Germinal center (tissue), 1 donor: ENCODE measurements at regions not wholly inside any gene's neighbourhood (a gene's known extent, or its start where the extent isn't known, plus 50 kb on each side); places are given as distances from the start of the nearest gene placed in this dataset.

Source experiments
- DNase-seq: peaks from one replicate; pipeline ENCODE4 v3.0.0; 2012; ENCODE audit warnings: mixed read lengths, low spot score

- no peak for DNase-seq
Observed at GRCh38 chr3:31004025-31004678, 109.7 kb upstream of the GADL1 start.

DNA sequence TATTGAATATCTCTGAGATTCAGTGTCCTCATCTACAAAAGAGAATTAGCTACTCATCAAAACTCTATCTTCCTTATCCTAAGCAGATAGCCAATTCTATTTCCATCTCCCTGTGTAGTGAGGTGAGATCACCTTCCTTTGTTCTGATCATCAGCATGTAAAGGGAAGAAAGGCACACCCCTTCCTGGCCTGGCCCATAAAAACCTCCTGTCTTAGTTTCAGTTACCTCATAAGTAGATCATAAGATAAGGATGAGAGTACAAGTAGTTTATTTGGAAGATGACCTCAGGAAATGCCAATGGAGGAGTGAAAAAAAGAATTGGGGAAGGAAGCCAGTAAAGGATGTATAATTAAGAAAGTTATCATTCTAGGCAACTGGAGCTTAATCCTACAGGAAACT, 114.5 kb upstream of the GADL1 start:
- DNase-seq: no peak

DNA sequence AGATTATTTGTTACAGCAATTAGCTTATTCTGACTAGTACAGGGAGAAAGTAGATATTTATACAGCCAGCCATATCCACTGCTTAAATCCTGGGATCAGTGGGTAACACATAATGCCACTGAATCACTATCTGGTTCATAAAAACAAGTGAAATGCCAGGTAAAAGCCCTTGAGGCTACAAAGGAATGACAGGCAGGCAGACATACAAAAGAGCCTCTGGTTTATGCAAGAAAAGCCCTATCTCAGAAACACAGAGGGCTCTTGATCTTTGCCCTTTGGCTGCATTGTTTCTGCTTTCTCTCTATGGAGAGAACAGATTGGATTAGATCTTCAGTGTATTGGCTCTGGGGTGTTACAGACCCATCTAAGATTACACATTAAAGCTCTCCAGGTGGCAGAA, 115.4 kb upstream of the GADL1 start:
- DNase-seq: no peak

DNA sequence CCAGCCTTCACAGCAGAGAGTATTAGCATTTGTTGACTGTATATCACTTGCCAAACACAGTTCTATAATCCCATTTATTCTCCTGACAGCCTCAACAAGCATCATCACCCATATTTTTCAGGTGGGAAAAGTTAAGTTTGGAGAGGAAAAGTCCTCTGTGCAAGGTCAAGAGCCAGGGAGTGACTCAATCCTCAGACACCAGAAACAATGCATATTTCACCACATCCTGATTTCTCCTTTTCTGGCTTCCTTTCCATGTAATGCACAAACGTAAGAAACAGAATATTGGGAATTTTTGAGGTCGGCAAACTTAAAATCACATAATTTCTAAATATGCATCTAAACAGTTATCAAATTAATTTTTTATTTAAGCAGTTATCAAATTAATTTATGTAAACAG, 116.0 kb upstream of the GADL1 start:
- DNase-seq: no peak

GRCh38 chr3:31011380-31011779, 116.9 kb upstream of the GADL1 start:
- no peak for DNase-seq

DNA sequence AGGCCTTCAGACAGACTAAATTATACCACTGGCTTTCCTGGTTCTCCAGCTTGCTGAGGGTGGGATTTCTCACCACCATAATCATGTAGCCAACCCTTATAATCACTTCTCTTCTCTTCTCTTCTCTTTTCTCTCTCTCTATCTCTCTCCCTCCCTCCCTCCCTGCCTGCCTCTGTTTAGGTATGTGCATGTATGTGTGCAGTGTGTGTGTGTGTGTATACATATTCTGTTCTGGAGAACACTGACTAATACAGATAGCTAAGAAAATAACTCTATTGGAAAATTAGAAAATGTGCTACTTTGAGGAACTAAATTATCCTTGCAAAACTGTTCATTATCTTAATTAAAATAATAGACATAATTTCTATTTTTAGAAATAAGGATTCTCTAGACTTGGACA, 118.6 kb upstream of the GADL1 start:
- DNase-seq: no peak

DNA sequence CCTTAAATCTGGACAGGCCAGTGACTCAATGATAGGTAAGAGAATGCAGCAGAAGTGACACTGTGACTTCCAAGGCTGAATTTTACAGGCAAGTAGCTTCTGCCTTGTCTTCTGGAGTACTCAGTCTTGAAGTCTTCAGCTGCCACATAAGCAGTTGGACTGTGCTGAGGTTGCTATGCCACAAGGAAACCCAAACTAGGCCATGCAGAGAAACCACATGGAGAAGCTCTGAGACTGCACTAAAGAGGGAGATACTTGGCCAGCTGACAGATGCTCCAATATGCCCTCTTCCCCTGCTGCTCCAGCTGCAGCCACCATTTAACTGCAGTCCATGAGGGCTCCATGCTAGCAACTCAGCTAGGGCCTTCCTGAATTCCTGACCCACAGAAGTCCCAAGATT, 119.4 kb upstream of the GADL1 start:
- DNase-seq: no peak

- DNase-seq: no peak
Observed at GRCh38 chr3:31014317-31015040, 120.0 kb upstream of the GADL1 start.

GRCh38 chr3:31016196-31016595, 121.7 kb upstream of the GADL1 start:
- no peak for DNase-seq

DNA sequence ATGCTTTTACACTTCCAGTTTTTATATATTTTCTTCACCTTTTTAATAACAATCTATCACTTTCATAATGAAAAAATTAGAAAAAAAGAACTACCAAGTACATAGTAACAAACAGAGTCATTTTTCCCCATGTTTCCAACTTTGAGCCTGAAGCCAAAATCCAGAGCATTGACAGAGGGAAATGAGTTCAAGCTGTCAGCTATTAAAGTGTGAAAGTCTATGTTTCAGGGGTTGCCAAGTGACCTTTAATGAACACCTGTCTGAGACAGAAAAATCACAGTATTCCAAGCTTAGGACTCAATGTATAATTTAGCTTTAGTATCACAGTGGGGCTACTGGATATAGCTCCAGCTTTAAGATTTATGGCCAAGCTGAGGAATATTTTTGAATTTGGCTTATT, 128.3 kb upstream of the GADL1 start:
- DNase-seq: no peak

- DNase-seq: no peak
Observed at GRCh38 chr3:31025541-31025940, 131.1 kb upstream of the GADL1 start.

DNA sequence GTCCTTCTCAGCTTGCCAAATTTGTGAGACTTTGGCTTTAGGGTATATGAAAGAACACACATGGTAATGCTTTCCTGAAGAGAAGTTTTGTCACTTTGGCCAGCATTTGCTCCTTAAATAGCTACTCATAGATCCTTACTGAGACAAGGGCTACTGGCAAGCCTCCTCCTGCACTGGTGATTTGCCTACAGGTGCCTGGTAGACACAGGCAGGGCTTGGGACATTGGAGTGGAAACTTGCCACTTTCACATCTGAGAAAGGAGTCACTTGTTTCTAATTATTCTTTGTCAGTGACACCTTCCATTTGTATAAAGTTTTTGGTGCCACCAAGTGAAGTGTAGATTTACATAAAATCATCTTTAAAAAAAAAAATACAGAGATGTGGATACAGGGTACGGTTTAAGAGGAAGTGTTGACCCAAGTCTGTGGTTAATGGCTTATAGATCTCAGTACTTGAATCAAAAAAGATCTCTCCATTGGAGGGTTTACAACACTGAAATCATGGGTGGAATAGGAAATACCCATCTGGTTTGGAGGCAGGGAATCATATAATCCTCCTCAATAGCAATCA, 132.8 kb upstream of the GADL1 start:
- DNase-seq: no peak

DNA sequence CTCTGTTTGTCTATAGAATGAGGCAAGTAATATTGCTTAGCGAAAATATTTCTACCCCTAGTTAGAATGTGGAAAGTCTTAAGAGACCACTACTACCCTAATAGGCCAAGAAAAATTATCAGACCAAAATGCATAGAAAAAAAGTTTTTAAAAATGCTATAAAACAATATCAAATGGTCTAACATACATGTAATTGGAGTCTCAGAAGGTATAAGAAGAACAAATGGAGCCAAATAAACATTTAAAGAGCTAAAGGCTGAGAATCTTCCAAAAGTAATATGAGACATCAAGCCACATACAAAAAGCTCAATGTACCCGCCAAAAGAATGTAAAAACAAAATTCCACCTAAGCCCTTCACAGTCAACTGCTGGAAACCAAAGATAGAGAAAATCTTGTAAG, 133.5 kb upstream of the GADL1 start:
- no peak for DNase-seq

- DNase-seq: no peak
Observed at GRCh38 chr3:31028766-31029165, 134.3 kb upstream of the GADL1 start.

DNA sequence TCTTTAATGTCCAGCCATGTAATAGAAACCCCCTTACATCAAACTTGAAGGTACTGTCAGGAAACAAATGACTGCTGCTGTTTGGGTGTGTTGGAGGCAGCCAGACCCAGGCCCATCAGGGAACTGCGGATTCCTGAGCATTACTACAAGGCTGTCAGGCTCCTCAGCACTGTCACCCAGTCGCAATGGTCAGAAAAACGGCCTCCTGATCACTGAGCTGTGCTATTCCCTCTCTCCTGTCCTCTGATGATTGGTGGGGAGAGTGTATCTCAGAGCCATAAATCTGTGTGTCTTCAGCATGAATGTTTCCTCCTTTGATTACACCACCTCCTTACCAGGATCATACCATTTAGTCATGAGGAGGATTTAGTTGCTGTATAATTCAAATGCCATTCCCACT, 135.2 kb upstream of the GADL1 start:
- DNase-seq: no peak

DNA sequence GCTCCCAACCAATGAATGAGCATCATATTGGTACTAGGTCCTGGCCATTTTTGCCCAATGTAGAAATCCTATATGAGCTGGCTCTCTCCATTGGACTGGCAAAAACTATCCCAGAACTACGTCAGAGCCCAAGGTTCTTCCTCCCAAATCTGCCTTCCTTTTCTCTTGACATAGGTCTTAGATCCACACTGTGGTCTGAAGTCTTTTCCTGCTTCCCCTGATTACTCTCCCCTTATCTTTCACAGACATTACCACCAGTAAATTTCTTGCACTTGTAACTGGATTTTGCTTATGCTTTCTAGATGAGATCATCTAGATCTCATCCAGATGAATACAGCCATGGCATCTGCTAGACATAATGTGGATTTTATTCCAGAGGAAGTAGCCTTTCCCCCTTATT, 141.2 kb upstream of the GADL1 start:
- no peak for DNase-seq

DNA sequence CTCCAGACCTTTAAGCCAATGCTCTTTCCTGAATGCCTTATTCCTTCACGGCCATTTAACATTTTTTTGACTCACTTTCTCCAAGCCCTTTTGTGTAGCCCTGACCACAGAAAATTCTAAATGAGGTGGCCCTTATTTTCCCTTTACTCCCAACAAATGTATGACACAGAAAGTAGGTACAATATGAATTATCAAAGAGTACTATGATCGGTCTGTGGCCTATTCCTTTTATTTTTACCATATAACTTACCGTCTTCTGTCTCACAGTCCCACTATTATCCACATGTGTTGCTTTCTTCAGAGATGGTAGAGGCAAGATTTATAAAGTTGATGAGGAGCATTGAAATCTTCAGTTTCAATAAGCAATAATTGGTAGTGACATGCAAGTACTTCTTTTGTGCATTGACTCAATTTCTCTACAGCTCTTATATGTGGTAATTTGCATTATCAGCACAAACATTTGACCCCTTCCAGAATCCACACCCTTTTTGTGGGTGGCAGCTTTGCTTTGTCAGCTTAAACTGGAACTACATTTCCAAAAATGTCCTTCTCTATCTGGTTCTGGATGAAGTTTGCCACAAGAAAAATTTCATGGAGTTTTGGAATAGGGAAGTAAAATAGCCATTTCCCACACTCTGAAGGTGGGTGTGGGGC, 143.8 kb upstream of the GADL1 start:
- no peak for DNase-seq

DNA sequence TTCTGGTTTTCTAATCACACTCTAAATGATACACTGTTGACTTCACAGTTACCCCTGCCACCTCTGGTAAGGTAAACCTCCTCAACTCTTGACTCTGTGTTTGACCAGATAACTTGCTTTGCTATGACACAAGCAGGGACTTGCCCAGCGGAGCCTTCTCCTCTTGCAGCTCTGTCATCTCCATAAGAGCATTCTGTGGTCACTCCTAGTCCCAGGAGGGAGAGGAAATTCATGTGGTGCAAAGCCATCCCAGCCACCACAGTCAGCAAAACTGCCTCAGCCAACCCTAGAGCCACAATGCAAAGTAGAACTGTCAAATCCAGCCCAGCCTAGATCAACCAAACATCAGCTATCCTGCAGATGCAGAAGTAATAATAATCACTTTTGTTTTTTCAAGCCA, 144.7 kb upstream of the GADL1 start:
- DNase-seq: no peak

DNA sequence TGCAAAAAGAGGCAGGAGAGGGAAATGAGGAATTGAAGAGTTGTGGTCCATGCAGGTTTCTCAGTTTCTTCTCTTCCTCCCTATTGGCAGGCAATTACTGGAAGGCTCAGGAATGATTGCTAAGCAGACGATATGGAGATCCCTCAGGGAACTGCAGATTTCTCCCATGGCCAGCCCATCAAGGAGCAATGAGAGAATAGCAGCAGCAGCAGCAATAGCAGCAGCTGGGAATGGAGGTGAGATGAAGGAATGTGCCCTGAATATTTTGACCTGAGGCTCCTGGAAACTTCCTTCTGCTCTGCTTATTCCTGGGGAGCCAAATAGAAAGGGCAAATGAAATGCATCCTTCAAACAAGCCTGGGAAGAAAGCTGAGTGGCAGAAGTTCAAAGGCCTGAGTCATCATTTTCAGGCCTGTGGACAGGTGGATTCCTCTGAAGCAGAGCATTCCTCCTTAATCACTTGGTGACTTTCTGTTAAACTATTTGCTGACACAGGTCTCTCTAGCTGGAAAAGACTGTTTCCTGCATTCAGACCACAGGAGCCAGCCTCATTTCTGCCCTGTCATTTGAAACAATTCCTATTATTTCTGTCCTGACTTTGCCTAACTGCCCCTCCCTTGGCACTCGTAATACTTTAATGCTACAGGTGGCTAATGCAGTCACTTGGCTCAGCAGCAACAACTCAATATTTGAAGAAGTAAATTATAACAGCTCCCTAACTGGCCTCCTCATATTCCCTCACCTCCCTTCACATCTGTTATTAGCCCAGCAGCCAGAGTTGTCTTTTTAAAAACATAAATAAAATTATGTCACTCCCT, 146.9 kb upstream of the GADL1 start:
- no peak for DNase-seq

DNA sequence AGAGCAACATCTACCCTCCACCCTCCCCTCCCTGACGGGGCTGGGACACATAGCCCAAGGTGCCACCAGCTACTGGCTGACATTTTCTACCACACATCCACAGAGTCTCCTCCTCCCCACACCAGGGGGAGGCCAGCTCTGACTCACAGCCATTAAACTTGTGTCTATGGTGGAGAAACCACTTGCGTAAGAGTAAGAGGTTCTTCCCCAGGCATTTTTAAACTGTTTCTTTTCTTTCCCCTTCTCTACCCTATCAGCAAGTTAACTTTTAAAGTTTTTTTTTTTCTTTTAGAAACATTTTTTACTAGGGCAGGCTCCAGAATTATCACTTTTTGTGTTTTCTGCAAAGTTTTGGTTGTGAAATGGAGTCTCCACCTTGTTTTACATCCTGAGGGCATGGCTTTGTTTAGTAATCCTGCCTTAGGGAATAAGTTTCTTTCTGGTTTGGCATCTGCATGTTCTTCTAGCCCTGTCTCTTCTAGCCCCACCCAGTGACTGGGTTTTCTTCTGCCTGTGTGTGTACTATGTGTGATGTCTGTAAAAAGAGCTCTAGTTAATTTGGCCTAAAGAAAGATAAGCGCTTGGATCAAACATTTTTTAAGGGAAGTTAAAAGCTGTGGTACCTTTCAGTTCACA, 148.8 kb upstream of the GADL1 start:
- DNase-seq: no peak

DNA sequence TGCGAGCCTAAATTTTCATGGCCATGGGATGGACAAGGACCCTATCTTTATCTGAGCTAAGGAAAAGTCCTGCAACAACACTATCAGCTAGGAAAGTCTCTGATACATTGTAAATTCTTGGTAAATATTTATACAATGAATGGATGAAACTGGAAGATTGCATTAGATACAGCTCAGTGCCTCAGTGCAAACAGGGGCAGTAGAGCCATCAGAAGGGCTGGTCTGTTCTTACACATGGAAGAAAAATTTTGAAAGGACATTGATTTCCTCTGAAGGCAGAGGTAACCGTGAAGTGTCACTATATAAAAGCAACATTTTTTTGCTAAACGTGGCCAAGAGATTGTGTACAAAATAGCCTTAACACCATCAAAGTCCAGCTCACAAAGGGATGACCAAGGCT, 153.2 kb upstream of the GADL1 start:
- no peak for DNase-seq

DNA sequence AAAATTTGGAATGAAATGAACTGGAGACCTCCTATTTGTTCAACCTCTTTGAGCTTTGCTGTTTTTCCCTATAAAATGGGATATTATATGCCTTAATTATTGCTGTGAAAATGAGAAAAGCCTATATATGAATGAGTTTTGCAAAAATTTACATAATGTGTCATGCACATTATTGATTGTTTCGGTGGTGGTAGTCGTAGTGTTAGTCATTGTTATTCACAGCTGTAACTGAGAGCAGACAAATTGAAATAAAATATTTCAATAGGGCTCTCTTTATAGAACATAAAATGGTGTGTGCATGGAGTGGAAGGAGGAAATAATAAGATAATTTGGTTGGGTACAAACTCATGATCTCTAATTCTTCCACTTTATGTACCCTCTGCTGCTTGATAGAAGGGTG, 153.7 kb upstream of the GADL1 start:
- DNase-seq: no peak
